ENCODE measurements at regions not wholly inside any gene's neighbourhood (a gene's known extent, or its start where the extent isn't known, plus 50 kb on each side); places are given as distances from the start of the nearest gene placed in this dataset.

- ChIA-PET POLR2A (ENCODE audit: low non-redundant PET) (no interaction called here), CTCF (no interaction called here)
- no peak for DNase-seq (ENCODE audit: low spot score)
- TF ChIP-seq, protein P1, sequence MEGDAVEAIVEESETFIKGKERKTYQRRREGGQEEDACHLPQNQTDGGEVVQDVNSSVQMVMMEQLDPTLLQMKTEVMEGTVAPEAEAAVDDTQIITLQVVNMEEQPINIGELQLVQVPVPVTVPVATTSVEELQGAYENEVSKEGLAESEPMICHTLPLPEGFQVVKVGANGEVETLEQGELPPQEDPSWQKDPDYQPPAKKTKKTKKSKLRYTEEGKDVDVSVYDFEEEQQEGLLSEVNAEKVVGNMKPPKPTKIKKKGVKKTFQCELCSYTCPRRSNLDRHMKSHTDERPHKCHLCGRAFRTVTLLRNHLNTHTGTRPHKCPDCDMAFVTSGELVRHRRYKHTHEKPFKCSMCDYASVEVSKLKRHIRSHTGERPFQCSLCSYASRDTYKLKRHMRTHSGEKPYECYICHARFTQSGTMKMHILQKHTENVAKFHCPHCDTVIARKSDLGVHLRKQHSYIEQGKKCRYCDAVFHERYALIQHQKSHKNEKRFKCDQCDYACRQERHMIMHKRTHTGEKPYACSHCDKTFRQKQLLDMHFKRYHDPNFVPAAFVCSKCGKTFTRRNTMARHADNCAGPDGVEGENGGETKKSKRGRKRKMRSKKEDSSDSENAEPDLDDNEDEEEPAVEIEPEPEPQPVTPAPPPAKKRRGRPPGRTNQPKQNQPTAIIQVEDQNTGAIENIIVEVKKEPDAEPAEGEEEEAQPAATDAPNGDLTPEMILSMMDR (conservative IDR thresholded peaks at IDR 0.05; ENCODE audit: low read depth) = no peak
- H3K27ac ChIP-seq = no peak overlapping the region
These were observed 83.5 kb upstream of the AP1S2 start for GRCh38 chrX:15938072-15938471.

DNA sequence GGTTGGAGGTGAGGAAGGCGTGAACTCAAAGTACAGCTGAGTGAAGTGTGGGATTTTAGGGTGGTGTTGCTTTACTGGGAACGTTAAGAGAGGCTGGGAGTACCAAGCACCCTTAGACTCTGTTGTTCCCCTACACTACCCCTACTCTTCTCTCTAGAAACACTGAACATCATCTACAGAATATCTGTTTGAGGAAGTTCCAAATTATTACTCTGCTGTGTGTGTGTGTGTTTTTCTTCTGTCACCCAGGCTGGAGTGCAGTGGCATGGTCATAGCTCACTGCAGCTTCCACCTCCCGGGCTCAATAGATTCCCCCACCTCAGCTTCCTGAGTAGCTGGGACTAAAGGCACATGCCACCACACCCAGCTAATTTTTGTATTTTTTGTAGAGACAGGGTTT is 76.7 kb upstream of the AP1S2 start:
- H3K27ac ChIP-seq = no peak overlapping the region
- no peak for DNase-seq (ENCODE audit: low spot score)
- POLR2A ChIA-PET (ENCODE audit: low non-redundant PET) = interaction anchor here (0.6 kb wide), 1 partner anchor 506 kb away, joined by 3 read pairs; no protein-coding TSS in a partner anchor
- CTCF ChIA-PET = interaction anchor here (1.3 to 1.7 kb wide), 2 partner anchors 14 to 513 kb away, joined by 3 to 4 read pairs; no protein-coding TSS in a partner anchor
- TF ChIP-seq, protein P1 (conservative IDR thresholded peaks at IDR 0.05; ENCODE audit: low read depth) = no peak

DNA sequence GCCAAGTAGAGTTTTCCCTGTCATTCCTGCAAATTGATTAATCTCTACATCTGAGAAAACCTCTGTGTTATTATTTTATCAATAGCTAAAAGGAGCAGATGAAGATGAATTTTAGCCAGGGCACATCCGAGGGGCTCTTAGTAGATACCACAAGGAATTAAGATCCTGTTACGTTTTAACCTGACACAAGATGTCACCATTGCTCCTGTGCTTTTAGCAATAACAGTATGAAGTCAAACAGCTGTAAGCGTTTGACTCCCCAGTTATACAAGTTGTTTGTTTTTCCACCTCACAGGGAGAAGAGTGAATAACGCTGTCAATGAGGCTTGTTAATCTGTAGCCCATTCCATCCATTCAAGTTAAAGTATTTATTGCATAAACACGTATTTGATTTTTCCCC is 76.0 kb upstream of the AP1S2 start:
- POLR2A ChIA-PET (ENCODE audit: low non-redundant PET) = no interaction called here
- no peak overlapping the region for H3K27ac ChIP-seq
- TF ChIP-seq, protein P1 (conservative IDR thresholded peaks at IDR 0.05; ENCODE audit: low read depth) = no peak; the same call in 1 of the 2 replicates
- peak; percentile 18 for DNase-seq (ENCODE audit: low spot score)
- CTCF ChIA-PET = interaction anchor here (0.6 to 1.7 kb wide), 5 partner anchors 13 to 720 kb away, joined by 3 to 5 read pairs (median 4); no protein-coding TSS in a partner anchor

- no peak overlapping the region for H3K27ac ChIP-seq
- ChIA-PET POLR2A (ENCODE audit: low non-redundant PET) (no interaction called here), CTCF (no interaction called here)
- DNase-seq (ENCODE audit: low spot score) = no peak
- TF ChIP-seq, protein P1 (conservative IDR thresholded peaks at IDR 0.05; ENCODE audit: low read depth) = no peak
These were observed 74.6 kb upstream of the AP1S2 start for GRCh38 chrX:15929194-15929593.

- ChIA-PET CTCF (no interaction called here), POLR2A (ENCODE audit: low non-redundant PET) (no interaction called here)
- TF ChIP-seq, protein P1 (conservative IDR thresholded peaks at IDR 0.05; ENCODE audit: low read depth) = no peak
- H3K27ac ChIP-seq = no peak overlapping the region
- DNase-seq (ENCODE audit: low spot score) = no peak
These were observed 72.0 kb upstream of the AP1S2 start for GRCh38 chrX:15926622-15927021.

DNA sequence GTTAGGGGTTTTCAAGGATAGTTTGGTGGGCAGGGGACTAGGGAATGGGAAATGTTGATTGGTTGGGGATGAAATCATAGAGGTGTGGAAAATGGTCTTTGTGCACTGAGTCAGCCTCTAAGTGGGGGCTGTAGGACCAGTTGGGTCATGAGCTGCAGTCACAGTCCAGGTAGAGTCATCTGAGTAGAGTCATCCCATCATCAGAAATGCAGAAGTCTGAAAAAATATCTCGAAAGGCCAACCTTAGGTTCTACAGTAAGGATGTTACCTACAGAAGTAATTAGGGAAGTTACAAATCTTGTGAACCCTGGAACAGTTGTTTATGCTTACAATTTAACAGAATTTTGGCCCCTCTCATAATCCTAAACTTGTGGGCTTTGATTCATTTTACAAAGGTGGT is 63.4 kb upstream of the AP1S2 start:
- H3K27ac ChIP-seq = no peak overlapping the region
- DNase-seq (ENCODE audit: low spot score) = no peak
- ChIA-PET CTCF (interaction anchor here (1.2 kb wide), 1 partner anchor 13 kb away, joined by 3 read pairs; no protein-coding TSS in a partner anchor), POLR2A (ENCODE audit: low non-redundant PET) (no interaction called here)
- TF ChIP-seq, protein P1 (conservative IDR thresholded peaks at IDR 0.05; ENCODE audit: low read depth) = no peak
